GM23338 (cell line): ENCODE measurements at regions not wholly inside any gene's neighbourhood (a gene's known extent, or its start where the extent isn't known, plus 50 kb on each side); places are given as distances from the start of the nearest gene placed in this dataset.

Source experiments
- ATAC-seq: fragments of 200-7000 bp; cut with Tn5 transposase; 3 replicates; pipeline ENCODE4 v1.9.1; 2020
- DNase-seq: peaks from one replicate; pipeline ENCODE4 v3.0.0-alpha.2; 2015; ENCODE audit warnings: low spot score
- H2AFZ ChIP-seq: fragments of 200-600 bp; sonication (generic); 2 replicates; pipeline ENCODE4 v1.8.0; 2016; ENCODE audit warnings: antibody characterized with exemption, mild to moderate bottlenecking, moderate library complexity
- H3F3A ChIP-seq: fragments of 200-600 bp; sonication (generic); replicated peaks from 2 replicates; pipeline ENCODE4 v1.8.0; 2017; ENCODE audit warnings: antibody characterized with exemption, mixed run types, low read depth
- H3K27ac ChIP-seq: fragments of 200-600 bp; sonication (generic); 2 replicates; pipeline ENCODE4 v1.6.1; 2016; ENCODE audit warnings: low read depth
- H3K27me3 ChIP-seq: fragments of 200-600 bp; sonication (generic); 2 replicates; pipeline ENCODE4 v1.8.0; 2016; ENCODE audit warnings: mild to moderate bottlenecking, mixed run types, moderate library complexity; ENCODE audit not compliant: insufficient read depth
- H3K36me3 ChIP-seq: fragments of 200-600 bp; sonication (generic); 2 replicates; pipeline ENCODE4 v1.8.0; 2016; ENCODE audit warnings: mild to moderate bottlenecking; ENCODE audit not compliant: insufficient read depth
- H3K4me1 ChIP-seq: fragments of 200-600 bp; sonication (generic); 2 replicates; pipeline ENCODE4 v1.8.0; 2016; ENCODE audit warnings: mild to moderate bottlenecking, moderate library complexity; ENCODE audit not compliant: insufficient read depth
- H3K4me2 ChIP-seq: fragments of 200-600 bp; sonication (generic); 2 replicates; pipeline ENCODE4 v1.7.1; 2017; ENCODE audit warnings: mixed run types
- H3K4me3 ChIP-seq: fragments of 200-600 bp; sonication (generic); 2 replicates; pipeline ENCODE4 v1.6.1; 2016; ENCODE audit warnings: mixed run types
- H3K79me2 ChIP-seq: fragments of 200-600 bp; sonication (generic); replicated peaks from 2 replicates; pipeline ENCODE4 v1.8.0; 2017; ENCODE audit warnings: mild to moderate bottlenecking; ENCODE audit not compliant: insufficient read depth
- H3K9me2 ChIP-seq: fragments of 200-600 bp; sonication (generic); 2 replicates; pipeline ENCODE4 v1.8.0; 2017; ENCODE audit not compliant: insufficient read depth
- H4K20me1 ChIP-seq: fragments of 200-600 bp; sonication (generic); replicated peaks from 2 replicates; pipeline ENCODE4 v1.8.0; 2017; ENCODE audit warnings: mild to moderate bottlenecking; ENCODE audit not compliant: insufficient read depth
- H3K27ac Mint-ChIP-seq: 2 replicates; pipeline ENCODE4 v1.8.0; 2020; ENCODE audit warnings: inconsistent platforms, mild to moderate bottlenecking, moderate library complexity, mixed read lengths
- H3K27me3 Mint-ChIP-seq: 3 replicates; pipeline ENCODE4 v1.8.0; 2022; ENCODE audit warnings: low read depth, mild to moderate bottlenecking, moderate library complexity, mixed read lengths, inconsistent platforms; ENCODE audit not compliant: insufficient read depth, poor library complexity
- H3K36me3 Mint-ChIP-seq: 3 replicates; pipeline ENCODE4 v1.8.0; 2021; ENCODE audit warnings: low read depth, mild to moderate bottlenecking, inconsistent platforms, moderate library complexity, mixed read lengths
- H3K4me1 Mint-ChIP-seq: 3 replicates; pipeline ENCODE4 v1.8.0; 2020; ENCODE audit warnings: mild to moderate bottlenecking, inconsistent platforms, mixed read lengths
- H3K4me3 Mint-ChIP-seq: 3 replicates; pipeline ENCODE4 v1.8.0; 2021; ENCODE audit warnings: moderate library complexity, mild to moderate bottlenecking, inconsistent platforms, mixed read lengths
- H3K9me3 Mint-ChIP-seq: 3 replicates; pipeline ENCODE4 v1.8.0; 2020; ENCODE audit warnings: moderate library complexity, mild to moderate bottlenecking, inconsistent platforms, mixed read lengths
- CREB1 ChIP-seq: fragments of 250-450 bp; sonication (Bioruptor Pico); IDR thresholded peaks from 2 replicates; pipeline ENCODE4 v1.5.0; 2020; ENCODE audit warnings: low read depth, mild to moderate bottlenecking, moderate library complexity
- CTCF ChIP-seq, 2 experiments: fragments of 200-600 bp in 1 of 2; sonication (generic) in 1 of 2; conservative IDR thresholded peaks; 2 replicates each; pipeline versions ENCODE4 v1.5.1 to v1.6.1; 2016 to 2017; ENCODE audit warnings: antibody characterized with exemption in 2 of 2, low read depth in 2 of 2, mild to moderate bottlenecking in 2 of 2, moderate library complexity in 1 of 2
- ETS1 ChIP-seq: IDR thresholded peaks from 2 replicates; pipeline ENCODE4 v1.6.1; 2016; ENCODE audit warnings: antibody characterized with exemption
- EZH2 ChIP-seq: fragments of 200-600 bp; sonication (generic); IDR thresholded peaks from one replicate; pipeline ENCODE4 v1.8.0; 2017; ENCODE audit warnings: antibody characterized with exemption, mild to moderate bottlenecking, low read depth; ENCODE audit not compliant: unreplicated experiment
- EZH2phosphoT487 ChIP-seq: fragments of 200-600 bp; sonication (generic); IDR thresholded peaks from one replicate; pipeline ENCODE4 v1.8.1; 2018; ENCODE audit warnings: antibody characterized with exemption; ENCODE audit not compliant: unreplicated experiment
- JUNB ChIP-seq: IDR thresholded peaks from one replicate; pipeline ENCODE4 v1.6.1; 2016; ENCODE audit warnings: antibody characterized with exemption; ENCODE audit not compliant: unreplicated experiment
- NANOG ChIP-seq: IDR thresholded peaks from 2 replicates; pipeline ENCODE4 v1.6.1; 2016; ENCODE audit warnings: antibody characterized with exemption, borderline replicate concordance
- POLR2AphosphoS5 ChIP-seq: IDR thresholded peaks from 2 replicates; pipeline ENCODE4 v1.6.1; 2016; ENCODE audit warnings: antibody characterized with exemption, low read depth
- REST ChIP-seq: IDR thresholded peaks from one replicate; pipeline ENCODE4 v1.6.1; 2018; ENCODE audit warnings: antibody characterized with exemption; ENCODE audit not compliant: unreplicated experiment
- STAT1 ChIP-seq: IDR thresholded peaks from one replicate; pipeline ENCODE4 v1.6.1; 2016; ENCODE audit warnings: antibody characterized with exemption; ENCODE audit not compliant: unreplicated experiment
- ZNF114 ChIP-seq: fragments of 250-450 bp; sonication (Bioruptor Pico); IDR thresholded peaks from 2 replicates; pipeline ENCODE4 v1.5.0; 2020; ENCODE audit warnings: mild to moderate bottlenecking, moderate library complexity
- ZNF331 ChIP-seq: fragments of 250-450 bp; sonication (Bioruptor Pico); IDR thresholded peaks from 2 replicates; pipeline ENCODE4 v1.5.0; 2020; ENCODE audit warnings: low read depth, mild to moderate bottlenecking, moderate library complexity
- ZNF462 ChIP-seq: fragments of 250-450 bp; sonication (Bioruptor Pico); IDR thresholded peaks from 2 replicates; pipeline ENCODE4 v1.5.0; 2020; ENCODE audit warnings: mild to moderate bottlenecking, moderate library complexity

DNA sequence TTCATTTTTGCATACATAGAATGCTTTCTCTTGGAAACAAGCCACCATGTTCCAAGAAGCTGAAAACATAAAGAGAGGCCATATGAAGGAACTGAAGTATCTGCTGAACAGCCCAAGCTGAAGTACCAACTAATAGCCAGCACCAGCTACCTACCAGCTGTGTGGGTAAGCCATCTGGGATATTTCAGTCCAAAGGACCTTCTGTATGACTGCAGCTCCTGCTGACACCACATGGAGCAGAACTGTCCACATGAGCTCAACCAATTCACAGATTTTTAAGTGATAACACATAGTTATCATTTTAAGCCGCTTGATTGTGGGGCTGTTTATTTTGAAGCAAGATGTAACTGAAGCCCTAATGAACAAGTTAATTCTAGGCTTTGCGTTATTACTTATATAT lies 621.1 kb upstream of the KLHL1 start:
- H3K36me3 Mint-ChIP-seq = no peaks in the 10 kb centered on the region
- no peak for DNase-seq
- Histone ChIP-seq H3K4me2 (no peak overlapping the region), H3K36me3 (no peaks in the 10 kb centered on the region), H3K27me3 (no peaks in the 10 kb centered on the region), H3K27ac (no peak overlapping the region), H3F3A (no peaks in the 10 kb centered on the region), H3K9me2 (no peaks in the 10 kb centered on the region), H3K4me3 (no peak overlapping the region), H3K79me2 (no peaks in the 10 kb centered on the region), H4K20me1 (no peaks in the 10 kb centered on the region), H2AFZ (no peak overlapping the region), H3K4me1 (0 out of 2 replicates have a peak, but pooled peaks cover 6% of the 10 kb centered on the region)
- peaks cover 5% of the 10 kb centered on the region; the same call in 2 of the 3 replicates for H3K4me1 Mint-ChIP-seq
- no peak overlapping the region for H3K27ac Mint-ChIP-seq
- H3K9me3 Mint-ChIP-seq = no peaks in the 10 kb centered on the region
- no peak for TF ChIP-seq STAT1
- no peak for TF ChIP-seq ETS1
- no peak for TF ChIP-seq EZH2phosphoT487
- no peak for TF ChIP-seq EZH2
- TF ChIP-seq ZNF462 (CRISPR knock-in tag) = no peak
- TF ChIP-seq JUNB = no peak
- TF ChIP-seq ZNF331 (CRISPR knock-in tag) = no peak
- no peak for TF ChIP-seq POLR2AphosphoS5
- no peak for TF ChIP-seq REST
- TF ChIP-seq CTCF (conservative IDR thresholded peaks at IDR 0.05; ENCODE audit: low read depth in 2 of 2) = no peak
- no peak for TF ChIP-seq NANOG
- TF ChIP-seq CREB1 (CRISPR knock-in tag) = no peak
- TF ChIP-seq ZNF114 (CRISPR knock-in tag) = no peak
- peaks cover 2% of the 10 kb centered on the region for H3K27me3 Mint-ChIP-seq
- H3K4me3 Mint-ChIP-seq = no peak overlapping the region
- ATAC-seq = no peak
